Stimulated activated naive B cell treated with anti-CD40 and anti-IgM and Interleukin-4, amounts not matched to agents 10 μg/mL and 1 μg/mL and 100 μg/mL, for 72 hours (primary cell): ENCODE measurements at regions not wholly inside any gene's neighbourhood (a gene's known extent, or its start where the extent isn't known, plus 50 kb on each side); places are given as distances from the start of the nearest gene placed in this dataset.

Experiments
- ATAC-seq, 2 donors: fragments of 150-1000 bp; cut with Tn5 transposase; replicated peaks; 2 replicates each; pipeline ENCODE4 v1.10.0; 2021; ENCODE audit warnings: moderate library complexity in 1 of 2
- DNase-seq: peaks from one replicate; pipeline ENCODE4 v3.0.0; 2021
- H3K27ac Mint-ChIP-seq: one replicate; pipeline ENCODE4 v1.8.0; 2022; ENCODE audit warnings: mild to moderate bottlenecking, mixed read lengths
- H3K27me3 Mint-ChIP-seq, 2 donors: one replicate each; pipeline ENCODE4 v1.8.0; 2022; ENCODE audit warnings: mixed read lengths in 2 of 2
- H3K36me3 Mint-ChIP-seq, 2 donors: one replicate each; pipeline ENCODE4 v1.8.0; 2022; ENCODE audit warnings: mixed read lengths in 2 of 2, mild to moderate bottlenecking in 1 of 2
- H3K4me1 Mint-ChIP-seq, 2 donors: one replicate each; pipeline ENCODE4 v1.8.0; 2022; ENCODE audit warnings: mixed read lengths in 2 of 2, mild to moderate bottlenecking in 1 of 2
- H3K4me3 Mint-ChIP-seq, 2 donors: one replicate each; pipeline ENCODE4 v1.8.0; 2022; ENCODE audit warnings: mild to moderate bottlenecking in 2 of 2, mixed read lengths in 2 of 2, moderate library complexity in 1 of 2
- H3K9me3 Mint-ChIP-seq, 2 donors: one replicate each; pipeline ENCODE4 v1.8.0; 2022; ENCODE audit warnings: mixed read lengths in 2 of 2, mild to moderate bottlenecking in 1 of 2

DNA sequence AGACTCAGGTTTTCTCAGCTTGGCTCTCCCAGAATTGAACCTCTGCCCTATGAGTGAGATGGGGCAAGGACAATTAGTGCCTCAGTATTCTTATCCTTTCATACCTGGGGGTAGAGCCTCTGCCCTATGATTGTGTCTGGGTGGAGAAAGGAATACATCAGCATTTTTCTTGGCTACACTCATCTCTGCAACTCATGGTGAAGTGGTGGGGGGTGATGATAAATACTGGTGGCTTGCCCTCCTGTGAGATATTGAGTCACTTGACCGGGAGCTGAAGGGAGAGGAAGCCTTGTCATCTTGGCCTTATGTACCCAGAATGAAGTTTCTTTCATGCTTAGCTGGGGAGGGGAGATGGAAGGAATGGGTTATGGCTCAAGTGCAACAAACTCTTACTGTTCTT is 71.3 kb upstream of the ENOX2 start:
- Mint-ChIP-seq H3K27me3 (peaks cover 0 to 14% of the 10 kb centered on the region in 2 donors), H3K4me1 (no peaks in the 10 kb centered on the region), H3K36me3 (no peaks in the 10 kb centered on the region), H3K27ac (no peak overlapping the region), H3K9me3 (no peaks in the 10 kb centered on the region), H3K4me3 (no peak overlapping the region)
- ATAC-seq (no peak), DNase-seq (no peak)

DNA sequence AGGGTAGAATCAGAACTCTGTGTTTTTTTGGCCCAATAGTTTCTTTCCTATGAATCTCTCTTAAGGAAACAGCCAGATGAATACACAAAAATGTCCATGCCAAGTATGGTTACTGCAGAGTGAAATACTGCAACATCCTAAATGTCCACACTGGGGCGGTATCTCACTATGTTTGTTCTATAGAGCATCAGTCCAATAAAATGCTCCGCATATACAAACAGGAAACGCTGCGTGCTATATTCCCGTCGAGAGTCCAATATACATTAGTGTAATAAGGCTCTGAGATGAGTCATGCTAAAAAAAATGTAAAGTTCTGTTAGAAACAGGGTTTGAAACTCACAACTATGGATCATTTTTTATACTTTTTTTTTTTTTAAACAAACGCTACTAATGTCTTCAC is 72.9 kb upstream of the ENOX2 start:
- no peak overlapping the region for H3K4me3 Mint-ChIP-seq
- DNase-seq = no peak
- H3K27me3 Mint-ChIP-seq = peaks cover 0 to 17% of the 10 kb centered on the region in 2 donors
- no peak overlapping the region for H3K27ac Mint-ChIP-seq
- H3K4me1 Mint-ChIP-seq = no peaks in the 10 kb centered on the region
- peak; percentile 54 to 72 for ATAC-seq
- H3K9me3 Mint-ChIP-seq = no peaks in the 10 kb centered on the region
- H3K36me3 Mint-ChIP-seq = no peaks in the 10 kb centered on the region

- no peak for DNase-seq
- no peaks in the 10 kb centered on the region for H3K9me3 Mint-ChIP-seq
- H3K27me3 Mint-ChIP-seq = peaks cover 8 to 19% of the 10 kb centered on the region in 2 donors
- H3K4me1 Mint-ChIP-seq = no peaks in the 10 kb centered on the region
- no peak overlapping the region for H3K4me3 Mint-ChIP-seq
- ATAC-seq = no peak
- H3K36me3 Mint-ChIP-seq = no peaks in the 10 kb centered on the region
- no peak overlapping the region for H3K27ac Mint-ChIP-seq
Measured at GRCh38 chrX:130981836-130982235, 76.3 kb upstream of the ARHGAP36 start.

DNA sequence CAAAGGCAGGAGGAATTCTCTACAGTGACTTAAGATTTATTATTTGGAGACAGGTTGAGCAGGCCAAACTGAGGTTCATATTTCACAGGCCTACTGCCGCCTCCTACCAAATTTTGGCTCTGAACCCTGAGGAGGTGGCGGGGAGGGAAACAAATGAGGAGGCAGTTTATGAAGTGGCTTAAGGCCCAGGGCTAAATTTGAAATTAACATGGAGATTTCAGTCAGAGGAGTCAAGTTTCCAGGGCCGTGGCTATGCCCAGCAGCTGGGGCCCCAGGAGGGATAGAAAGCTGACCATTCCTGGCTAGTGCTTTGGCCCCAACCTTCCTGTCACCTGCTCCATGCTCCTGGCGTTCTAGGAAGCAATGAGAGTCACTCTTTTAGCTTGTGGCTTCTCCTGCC is 73.4 kb upstream of the ARHGAP36 start:
- Mint-ChIP-seq H3K27me3 (peaks cover 14 to 40% of the 10 kb centered on the region in 2 donors), H3K4me1 (no peaks in the 10 kb centered on the region), H3K9me3 (no peaks in the 10 kb centered on the region), H3K4me3 (no peak overlapping the region), H3K27ac (no peak overlapping the region), H3K36me3 (no peaks in the 10 kb centered on the region)
- DNase-seq (no peak), ATAC-seq (no peak)

- Mint-ChIP-seq H3K9me3 (no peaks in the 10 kb centered on the region), H3K4me3 (no peak overlapping the region), H3K36me3 (no peaks in the 10 kb centered on the region), H3K4me1 (no peaks in the 10 kb centered on the region), H3K27ac (no peak overlapping the region), H3K27me3 (peaks cover 14 to 44% of the 10 kb centered on the region in 2 donors)
- ATAC-seq = no peak
- no peak for DNase-seq
Measured at GRCh38 chrX:130987241-130987640, 70.9 kb upstream of the ARHGAP36 start.

- Mint-ChIP-seq H3K27ac (no peak overlapping the region), H3K36me3 (no peaks in the 10 kb centered on the region), H3K27me3 (peaks cover 17 to 46% of the 10 kb centered on the region in 2 donors), H3K4me1 (no peaks in the 10 kb centered on the region), H3K9me3 (no peaks in the 10 kb centered on the region), H3K4me3 (no peak overlapping the region)
- ATAC-seq = no peak
- DNase-seq = no peak
Measured at GRCh38 chrX:130990723-130991122, 67.4 kb upstream of the ARHGAP36 start.

DNA sequence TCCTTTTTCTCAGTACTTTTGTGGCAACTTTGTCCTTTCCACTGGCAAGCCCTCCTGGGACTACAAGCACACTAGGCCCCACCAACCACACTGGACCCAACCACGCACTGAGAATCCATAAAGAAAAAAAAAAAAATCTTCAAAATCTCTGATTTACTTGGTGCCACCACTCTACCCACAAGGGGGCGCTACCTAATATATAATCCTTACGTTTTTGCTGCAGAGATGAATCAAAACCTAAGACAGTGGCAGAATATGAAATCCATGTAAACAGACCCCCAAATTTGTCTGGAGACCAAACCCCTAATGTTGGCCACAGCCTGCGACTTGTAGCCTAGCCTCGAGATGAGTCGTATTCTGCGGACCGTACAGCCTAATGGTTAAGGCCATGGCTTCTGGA is 63.5 kb upstream of the ARHGAP36 start:
- Mint-ChIP-seq H3K27me3 (peaks cover 15 to 25% of the 10 kb centered on the region in 2 donors), H3K4me3 (no peak overlapping the region), H3K9me3 (no peaks in the 10 kb centered on the region), H3K4me1 (no peaks in the 10 kb centered on the region), H3K27ac (no peak overlapping the region), H3K36me3 (no peaks in the 10 kb centered on the region)
- DNase-seq (peak; percentile 2), ATAC-seq (no peak)

DNA sequence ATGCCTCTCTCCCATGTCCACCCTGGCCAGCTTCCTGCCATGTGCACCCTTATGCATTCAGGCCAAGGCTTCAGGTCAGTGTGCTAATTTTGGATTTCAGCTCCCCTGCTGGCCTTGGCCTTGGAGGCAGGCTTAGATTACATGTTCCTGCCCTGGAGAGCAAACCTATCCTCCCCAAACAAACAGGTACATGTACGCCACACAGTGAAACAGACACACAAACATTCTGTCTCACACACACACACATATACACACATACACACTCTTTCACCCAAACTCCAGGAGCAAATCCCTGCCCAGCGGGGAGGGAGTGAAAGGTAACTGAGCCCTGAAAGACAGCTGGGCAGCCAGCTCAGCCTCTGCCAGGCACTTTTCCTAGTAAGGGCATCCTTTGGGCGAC is 62.7 kb upstream of the ARHGAP36 start:
- peaks cover 15 to 21% of the 10 kb centered on the region in 2 donors for H3K27me3 Mint-ChIP-seq
- no peak overlapping the region for H3K4me3 Mint-ChIP-seq
- ATAC-seq (no peak), DNase-seq (no peak)
- H3K36me3 Mint-ChIP-seq = no peaks in the 10 kb centered on the region
- H3K9me3 Mint-ChIP-seq = no peaks in the 10 kb centered on the region
- H3K27ac Mint-ChIP-seq = no peak overlapping the region
- H3K4me1 Mint-ChIP-seq = no peaks in the 10 kb centered on the region

GRCh38 chrX:130997314-130997713 is 60.8 kb upstream of the ARHGAP36 start:
- Mint-ChIP-seq H3K4me1 (no peaks in the 10 kb centered on the region), H3K9me3 (no peaks in the 10 kb centered on the region), H3K27me3 (peaks cover 15 to 17% of the 10 kb centered on the region in 2 donors), H3K4me3 (no peak overlapping the region), H3K27ac (no peak overlapping the region), H3K36me3 (no peaks in the 10 kb centered on the region)
- ATAC-seq (no peak), DNase-seq (no peak)

DNA sequence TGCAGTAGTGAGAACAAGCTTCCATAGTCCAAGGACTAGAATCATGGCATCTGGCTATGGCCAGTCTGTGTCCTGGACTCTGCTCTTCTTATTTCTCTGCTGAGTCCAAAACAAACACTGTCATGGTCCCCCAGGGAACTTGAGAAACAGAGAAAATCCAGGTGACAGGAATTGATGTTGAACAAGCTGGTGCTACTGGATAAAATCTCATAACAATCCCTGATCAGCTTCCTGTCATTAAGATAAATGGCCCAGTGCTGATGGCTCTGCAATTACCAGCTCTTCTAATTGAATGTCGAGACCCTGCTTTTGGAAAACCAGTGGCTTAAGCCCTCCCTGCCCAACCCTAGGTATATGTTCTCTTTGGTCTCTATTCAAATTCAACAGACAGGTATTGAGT is 58.8 kb upstream of the ARHGAP36 start:
- ATAC-seq (no peak), DNase-seq (no peak)
- Mint-ChIP-seq H3K27ac (no peak overlapping the region), H3K9me3 (no peaks in the 10 kb centered on the region), H3K27me3 (peaks cover 9 to 10% of the 10 kb centered on the region in 2 donors), H3K4me3 (no peak overlapping the region), H3K36me3 (no peaks in the 10 kb centered on the region), H3K4me1 (no peaks in the 10 kb centered on the region)
